ENCODE measurements at regions not wholly inside any gene's neighbourhood (a gene's known extent, or its start where the extent isn't known, plus 50 kb on each side); places are given as distances from the start of the nearest gene placed in this dataset.

DNA sequence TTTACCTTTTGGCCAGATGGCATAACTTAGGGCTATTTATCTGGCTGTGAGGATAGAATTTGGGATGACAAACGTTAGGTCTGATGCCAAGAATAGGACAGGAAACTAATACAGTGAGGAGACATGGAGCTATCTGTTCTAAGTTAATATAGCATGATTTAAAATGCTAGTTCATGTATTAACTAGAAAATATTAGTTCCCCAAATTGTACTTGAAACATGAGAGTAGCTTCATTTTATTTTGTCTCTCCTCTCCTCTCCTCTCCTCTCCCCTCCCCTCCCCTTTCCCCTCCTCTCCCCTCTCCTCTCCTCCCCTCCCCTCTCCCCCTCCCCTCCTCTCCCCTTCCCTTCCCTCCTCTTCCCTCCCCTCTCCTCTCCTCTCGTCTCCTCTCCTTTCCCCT, 101.1 kb upstream of the MYO16 start:
- DNase-seq = no peak

DNA sequence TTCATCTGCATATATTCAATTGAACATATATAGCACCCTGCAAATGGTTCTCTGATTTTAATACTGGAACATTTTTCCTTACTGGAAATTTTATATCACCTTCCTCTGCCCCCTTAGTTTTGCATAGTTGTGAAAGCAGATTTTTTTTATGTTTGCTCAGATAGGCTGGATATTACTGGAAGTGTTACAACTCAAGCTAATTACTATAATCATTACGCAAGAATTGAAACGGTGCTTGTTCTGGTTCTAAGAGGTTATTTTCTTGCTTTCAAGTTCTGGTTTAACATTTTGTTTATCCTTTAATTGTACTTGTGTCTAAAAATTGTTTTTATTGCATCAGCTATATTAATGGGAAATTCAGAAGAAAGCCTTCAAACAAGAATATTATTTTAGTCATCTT, 95.6 kb upstream of the MYO16 start:
- no peak for DNase-seq

DNA sequence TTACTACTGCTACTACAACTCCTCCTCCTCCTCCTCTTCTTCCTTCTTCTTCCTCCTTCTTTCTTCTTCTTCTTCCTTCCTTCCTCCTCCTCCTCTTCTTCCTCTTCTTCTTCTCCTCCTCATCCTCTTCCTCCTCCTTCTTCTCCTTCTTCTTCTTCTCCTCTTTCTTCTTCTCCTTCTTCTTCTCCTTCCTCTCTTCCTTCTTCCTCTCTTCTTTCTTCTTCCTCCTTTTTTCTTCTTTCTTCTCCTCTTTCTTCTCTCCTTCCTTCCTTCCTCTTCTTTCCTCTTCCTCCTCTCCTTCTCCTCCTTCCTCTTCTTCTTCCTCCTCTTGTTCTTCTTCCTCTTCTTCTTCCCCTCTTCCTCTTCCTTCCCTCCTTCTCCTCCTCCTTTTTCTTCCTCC, 94.7 kb upstream of the MYO16 start:
- DNase-seq = no peak

DNA sequence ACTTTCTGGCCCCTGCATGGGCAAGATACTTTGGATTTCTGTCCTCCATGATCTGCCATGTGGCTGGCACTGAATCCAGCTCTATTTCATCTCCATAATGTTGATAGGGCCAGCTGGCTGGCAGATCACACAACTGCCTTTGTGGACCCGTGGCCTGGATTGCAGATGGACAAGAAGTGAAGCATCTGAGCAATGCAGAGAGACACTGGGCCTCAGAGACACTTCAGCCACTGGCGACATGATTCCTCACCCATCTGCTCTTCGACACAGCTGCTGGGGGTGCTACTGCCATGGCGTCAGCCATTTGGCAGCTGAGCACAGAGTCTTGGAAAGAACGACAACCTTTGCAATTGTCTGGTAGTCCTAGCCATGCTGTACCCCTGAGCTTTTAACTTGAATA, 79.5 kb upstream of the MYO16 start:
- DNase-seq = peak; percentile 78

DNA sequence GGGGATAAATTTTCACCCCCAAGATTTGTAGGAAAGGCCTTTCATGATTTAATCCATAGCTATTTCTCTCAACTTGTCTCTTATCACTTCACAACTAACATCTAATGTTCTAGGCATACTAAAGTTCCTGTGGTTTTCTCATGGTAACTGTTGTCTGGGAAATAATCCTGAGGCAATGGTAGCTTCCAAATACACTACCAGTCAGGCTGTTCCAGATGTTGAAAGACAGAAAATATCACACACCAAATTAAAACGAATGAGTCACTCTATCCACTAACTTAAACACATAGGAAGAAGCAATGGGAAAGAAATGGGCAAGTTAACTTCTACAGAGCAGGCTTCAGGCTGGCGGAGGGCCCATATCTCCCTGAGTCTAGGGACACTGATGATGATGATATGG, 77.7 kb upstream of the MYO16 start:
- DNase-seq = no peak

DNA sequence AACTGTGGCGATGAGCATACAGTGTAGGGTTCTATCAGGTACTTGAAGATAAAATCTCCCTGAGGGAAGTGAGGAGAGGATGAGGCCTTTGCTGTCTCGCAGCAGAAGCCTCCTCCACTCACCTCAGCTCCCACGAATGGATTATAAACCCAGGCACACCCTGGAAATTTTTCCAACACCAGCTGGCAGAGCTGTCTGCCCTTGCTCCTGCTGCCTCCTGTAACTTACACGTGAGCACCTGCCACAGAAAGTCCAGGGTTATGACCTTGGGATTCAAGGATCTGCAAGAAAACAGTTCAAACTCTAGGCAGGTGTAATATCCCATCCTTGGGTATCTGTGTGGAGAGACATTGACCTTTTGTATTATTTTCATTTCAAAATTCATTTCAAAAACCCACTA, 70.9 kb upstream of the MYO16 start:
- DNase-seq = no peak

DNA sequence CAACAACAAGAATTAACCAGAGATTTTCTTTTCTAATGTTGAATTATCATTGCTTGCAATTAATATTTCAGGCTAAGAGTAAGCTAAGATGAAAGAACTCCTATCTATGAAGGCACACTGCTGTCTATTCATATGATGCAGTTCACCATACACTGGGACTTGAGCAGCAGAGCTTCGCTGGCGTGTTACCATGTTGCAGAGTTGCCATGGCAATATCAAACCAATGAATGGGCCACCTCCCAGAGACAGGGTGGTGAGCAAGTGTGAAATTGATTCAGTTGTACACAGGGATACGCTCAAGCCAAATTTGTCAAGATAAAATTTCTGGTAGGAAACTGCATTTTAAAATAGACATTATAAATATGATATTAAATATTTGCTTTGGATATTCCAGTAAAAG, 69.3 kb upstream of the MYO16 start:
- DNase-seq = peak; percentile 74

DNA sequence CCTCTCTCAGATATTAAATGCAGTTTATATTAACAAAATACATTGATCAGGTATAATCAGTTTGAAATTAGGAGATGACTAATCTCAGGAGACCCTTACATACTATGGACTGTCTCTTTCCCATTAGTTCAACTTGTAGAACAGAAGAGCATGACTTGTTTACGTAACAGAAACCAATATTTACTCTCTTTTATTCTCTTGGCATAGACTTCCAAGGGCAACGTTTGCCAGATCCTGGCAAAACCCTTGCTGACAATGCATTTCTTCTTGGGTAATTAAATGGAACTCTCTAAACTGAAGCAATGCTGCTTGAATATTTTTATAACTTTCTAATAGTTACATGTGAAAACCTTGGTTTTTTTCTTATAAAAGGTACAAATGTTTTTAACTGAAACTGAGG, 68.3 kb upstream of the MYO16 start:
- DNase-seq = no peak

DNA sequence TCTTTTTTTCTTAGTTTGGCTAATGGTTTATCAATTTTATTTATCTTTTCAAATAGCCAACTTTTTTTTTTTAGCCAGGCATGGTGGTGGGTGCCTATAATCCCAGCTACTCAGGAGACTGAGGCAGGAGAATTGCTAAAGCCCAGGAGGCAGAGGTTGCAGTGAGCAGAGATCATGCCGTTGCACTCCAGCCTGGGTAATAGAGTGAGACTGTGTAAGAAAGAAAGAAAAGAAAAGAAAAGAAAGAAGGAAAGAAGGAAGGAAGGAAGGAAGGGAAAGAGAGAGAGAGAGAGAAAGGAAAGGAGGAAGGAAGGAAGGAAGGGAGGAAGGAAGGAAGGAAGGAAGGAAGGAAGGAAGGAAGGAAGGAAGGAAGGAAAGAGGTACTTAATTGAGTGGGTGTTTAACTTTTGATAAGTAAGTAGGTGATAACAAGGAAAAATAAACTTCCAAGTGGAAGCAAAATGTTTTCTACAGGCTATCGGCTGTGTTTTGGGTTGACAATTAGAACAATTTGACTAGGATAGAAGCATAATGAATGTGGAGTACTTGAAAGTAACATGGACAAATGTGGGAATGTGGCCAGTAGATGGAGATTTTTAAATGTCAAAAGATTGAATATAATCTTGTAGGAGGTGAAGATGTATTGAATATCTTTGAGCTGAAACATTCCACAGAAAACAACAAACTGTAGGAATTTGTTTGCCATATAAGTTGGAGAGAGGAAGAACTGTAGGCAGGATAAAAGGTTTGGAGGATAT, 62.8 kb upstream of the MYO16 start:
- DNase-seq = no peak

DNA sequence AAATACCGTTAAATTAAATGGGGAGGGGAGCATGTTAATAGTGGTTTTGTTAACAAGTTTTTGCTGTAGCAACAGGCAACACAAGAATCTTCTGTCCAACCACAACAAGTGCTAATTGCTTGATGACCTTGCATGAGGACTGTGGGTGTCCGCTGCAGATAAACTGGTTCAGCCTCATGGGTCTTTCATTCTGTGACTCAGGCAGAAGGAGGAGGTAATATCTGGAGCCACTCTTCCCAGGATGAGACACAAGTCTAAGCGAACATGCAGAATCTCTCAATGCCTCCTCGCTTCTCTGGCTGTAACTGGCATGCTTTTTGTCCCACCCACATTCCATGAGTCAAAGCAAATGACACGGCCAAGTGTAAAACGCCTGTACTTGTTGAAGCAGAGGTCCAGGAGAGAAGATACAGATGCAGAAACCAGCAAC, 56.6 kb upstream of the MYO16 start:
- DNase-seq = no peak

DNA sequence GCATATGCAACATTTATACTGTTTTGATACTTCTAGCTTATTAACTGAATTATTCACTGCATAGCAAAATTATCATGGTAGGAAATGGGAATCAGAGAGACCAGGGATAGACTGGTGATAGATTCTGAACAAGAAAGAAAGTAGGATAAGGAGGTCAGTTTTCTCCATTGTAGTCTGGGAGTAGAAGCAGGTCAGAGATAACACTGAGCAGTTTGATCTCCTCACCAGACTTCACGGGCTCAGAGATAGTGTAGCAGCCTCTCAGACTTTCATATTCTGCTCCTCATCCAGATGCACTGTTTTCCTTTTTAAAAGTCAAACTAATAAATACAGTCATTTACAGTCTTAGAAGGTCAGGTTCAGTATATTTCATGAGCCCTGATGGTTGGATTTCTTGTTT, 56.0 kb upstream of the MYO16 start:
- DNase-seq = no peak

DNA sequence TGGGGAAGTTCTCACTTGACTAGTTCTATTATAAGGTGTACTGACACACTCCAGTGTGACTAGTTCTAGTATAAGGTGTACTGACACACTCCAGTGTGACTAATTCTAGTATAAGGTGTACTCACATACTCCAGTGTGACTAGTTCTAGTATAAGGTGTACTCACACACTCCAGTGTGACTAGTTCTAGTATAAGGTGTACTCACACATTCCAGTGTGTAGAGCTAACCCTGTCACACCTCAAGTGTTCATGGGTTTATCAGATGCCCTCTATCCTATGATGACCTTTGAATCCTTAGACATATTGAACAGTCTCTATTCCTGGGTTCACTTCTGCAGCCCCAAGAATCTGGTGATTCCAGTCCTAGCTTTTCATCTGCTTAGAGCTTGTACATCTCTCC, 54.6 kb upstream of the MYO16 start:
- no peak for DNase-seq

DNA sequence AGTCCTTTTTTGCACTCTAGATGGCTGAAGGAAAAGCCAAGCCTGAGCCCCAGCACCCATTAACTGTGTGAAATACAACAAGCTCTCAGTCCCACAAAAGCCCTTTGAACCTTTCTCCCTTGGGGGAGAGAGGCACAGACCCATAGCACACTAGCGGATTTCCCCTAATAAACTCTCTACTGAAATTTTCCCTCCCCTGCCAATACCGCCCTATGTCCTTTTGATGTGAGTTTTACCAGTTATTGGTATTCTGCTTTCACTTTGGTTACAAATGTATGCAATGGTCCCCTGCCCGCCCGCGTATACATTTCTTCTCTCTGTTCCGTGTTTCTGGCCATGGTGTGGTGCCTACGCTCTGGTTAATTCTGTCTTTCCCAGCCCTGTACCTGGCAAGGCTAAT, 54.0 kb upstream of the MYO16 start:
- DNase-seq = no peak
